ENCODE measurements at regions not wholly inside any gene's neighbourhood (a gene's known extent, or its start where the extent isn't known, plus 50 kb on each side); places are given as distances from the start of the nearest gene placed in this dataset.

- Histone ChIP-seq H3K36me3 (ENCODE audit: control insufficient read depth in 2 of 2, insufficient read depth in 2 of 2, low read length in 2 of 2) (no peaks in the 10 kb centered on the region), H3K4me1 (ENCODE audit: control insufficient read depth, insufficient read depth, low read length) (peaks cover 3% of the 10 kb centered on the region), H3K4me3 (ENCODE audit: low read length in 2 of 2) (no peak overlapping the region), H3K27ac (ENCODE audit: low read length) (no peak overlapping the region), H3K27me3 (ENCODE audit: control insufficient read depth in 1 of 2, insufficient read depth in 2 of 2, low read length in 2 of 2) (no peaks in the 10 kb centered on the region), H3K9ac (ENCODE audit: low read length in 2 of 2) (no peak overlapping the region), H3K9me3 (ENCODE audit: control insufficient read depth in 2 of 2, low read length in 2 of 2) (no peaks in the 10 kb centered on the region)
These were observed 133.4 kb upstream of the E2F8 start for GRCh38 chr11:19374151-19374569.

- Histone ChIP-seq H3K4me1 (ENCODE audit: control insufficient read depth, insufficient read depth, low read length) (peaks cover 3% of the 10 kb centered on the region), H3K9me3 (ENCODE audit: control insufficient read depth in 2 of 2, low read length in 2 of 2) (no peaks in the 10 kb centered on the region), H3K9ac (ENCODE audit: low read length in 2 of 2) (no peak overlapping the region), H3K36me3 (ENCODE audit: control insufficient read depth in 2 of 2, insufficient read depth in 2 of 2, low read length in 2 of 2) (no peaks in the 10 kb centered on the region), H3K27me3 (ENCODE audit: control insufficient read depth in 1 of 2, insufficient read depth in 2 of 2, low read length in 2 of 2) (no peaks in the 10 kb centered on the region), H3K4me3 (ENCODE audit: low read length in 2 of 2) (no peak overlapping the region), H3K27ac (ENCODE audit: low read length) (no peak overlapping the region)
These were observed 131.6 kb upstream of the E2F8 start for GRCh38 chr11:19372381-19372780.

- Histone ChIP-seq H3K9ac (ENCODE audit: low read length in 2 of 2) (no peak overlapping the region), H3K9me3 (ENCODE audit: control insufficient read depth in 2 of 2, low read length in 2 of 2) (no peaks in the 10 kb centered on the region), H3K27me3 (ENCODE audit: control insufficient read depth in 1 of 2, insufficient read depth in 2 of 2, low read length in 2 of 2) (no peaks in the 10 kb centered on the region), H3K27ac (ENCODE audit: low read length) (peak overlapping the region; percentile 18), H3K4me3 (ENCODE audit: low read length in 2 of 2) (no peak overlapping the region), H3K4me1 (ENCODE audit: control insufficient read depth, insufficient read depth, low read length) (peaks cover 3% of the 10 kb centered on the region), H3K36me3 (ENCODE audit: control insufficient read depth in 2 of 2, insufficient read depth in 2 of 2, low read length in 2 of 2) (no peaks in the 10 kb centered on the region)
These were observed 129.5 kb upstream of the E2F8 start for GRCh38 chr11:19370100-19370861.

- Histone ChIP-seq H3K9ac (ENCODE audit: low read length in 2 of 2) (no peak overlapping the region), H3K4me3 (ENCODE audit: low read length in 2 of 2) (no peak overlapping the region), H3K36me3 (ENCODE audit: control insufficient read depth in 2 of 2, insufficient read depth in 2 of 2, low read length in 2 of 2) (no peaks in the 10 kb centered on the region), H3K9me3 (ENCODE audit: control insufficient read depth in 2 of 2, low read length in 2 of 2) (no peaks in the 10 kb centered on the region), H3K4me1 (ENCODE audit: control insufficient read depth, insufficient read depth, low read length) (peaks cover 3% of the 10 kb centered on the region), H3K27me3 (ENCODE audit: control insufficient read depth in 1 of 2, insufficient read depth in 2 of 2, low read length in 2 of 2) (no peaks in the 10 kb centered on the region), H3K27ac (ENCODE audit: low read length) (no peak overlapping the region)
These were observed 128.1 kb upstream of the E2F8 start for GRCh38 chr11:19368726-19369375.

- H3K9me3 ChIP-seq (ENCODE audit: control insufficient read depth in 2 of 2, low read length in 2 of 2), result no peaks in the 10 kb centered on the region
- H3K27ac ChIP-seq (ENCODE audit: low read length), result no peak overlapping the region
- no peak overlapping the region for H3K9ac ChIP-seq (ENCODE audit: low read length in 2 of 2)
- no peaks in the 10 kb centered on the region for H3K36me3 ChIP-seq (ENCODE audit: control insufficient read depth in 2 of 2, insufficient read depth in 2 of 2, low read length in 2 of 2)
- no peaks in the 10 kb centered on the region for H3K27me3 ChIP-seq (ENCODE audit: control insufficient read depth in 1 of 2, insufficient read depth in 2 of 2, low read length in 2 of 2)
- H3K4me1 ChIP-seq (ENCODE audit: control insufficient read depth, insufficient read depth, low read length), result no peaks in the 10 kb centered on the region
- no peak overlapping the region for H3K4me3 ChIP-seq (ENCODE audit: low read length in 2 of 2)
These were observed 126.4 kb upstream of the E2F8 start for GRCh38 chr11:19366992-19367709.

- Histone ChIP-seq H3K4me1 (ENCODE audit: control insufficient read depth, insufficient read depth, low read length) (no peaks in the 10 kb centered on the region), H3K9me3 (ENCODE audit: control insufficient read depth in 2 of 2, low read length in 2 of 2) (no peaks in the 10 kb centered on the region), H3K9ac (ENCODE audit: low read length in 2 of 2) (no peak overlapping the region), H3K27me3 (ENCODE audit: control insufficient read depth in 1 of 2, insufficient read depth in 2 of 2, low read length in 2 of 2) (no peaks in the 10 kb centered on the region), H3K27ac (ENCODE audit: low read length) (no peak overlapping the region), H3K4me3 (ENCODE audit: low read length in 2 of 2) (no peak overlapping the region), H3K36me3 (ENCODE audit: control insufficient read depth in 2 of 2, insufficient read depth in 2 of 2, low read length in 2 of 2) (no peaks in the 10 kb centered on the region)
These were observed 125.1 kb upstream of the E2F8 start for GRCh38 chr11:19365743-19366410.

- H3K9ac ChIP-seq (ENCODE audit: low read length in 2 of 2), result no peak overlapping the region
- no peaks in the 10 kb centered on the region for H3K4me1 ChIP-seq (ENCODE audit: control insufficient read depth, insufficient read depth, low read length)
- H3K36me3 ChIP-seq (ENCODE audit: control insufficient read depth in 2 of 2, insufficient read depth in 2 of 2, low read length in 2 of 2), result no peaks in the 10 kb centered on the region
- H3K4me3 ChIP-seq (ENCODE audit: low read length in 2 of 2), result no peak overlapping the region
- H3K9me3 ChIP-seq (ENCODE audit: control insufficient read depth in 2 of 2, low read length in 2 of 2), result no peaks in the 10 kb centered on the region
- H3K27ac ChIP-seq (ENCODE audit: low read length), result no peak overlapping the region
- peaks cover 9 to 10% of the 10 kb centered on the region in 2 donors for H3K27me3 ChIP-seq (ENCODE audit: control insufficient read depth in 1 of 2, insufficient read depth in 2 of 2, low read length in 2 of 2)
These were observed 118.7 kb upstream of the E2F8 start for GRCh38 chr11:19359221-19360000.

GRCh38 chr11:19357943-19358342 is 117.2 kb upstream of the E2F8 start:
- Histone ChIP-seq H3K27ac (ENCODE audit: low read length) (no peak overlapping the region), H3K9me3 (ENCODE audit: control insufficient read depth in 2 of 2, low read length in 2 of 2) (no peaks in the 10 kb centered on the region), H3K36me3 (ENCODE audit: control insufficient read depth in 2 of 2, insufficient read depth in 2 of 2, low read length in 2 of 2) (no peaks in the 10 kb centered on the region), H3K4me3 (ENCODE audit: low read length in 2 of 2) (no peak overlapping the region), H3K27me3 (ENCODE audit: control insufficient read depth in 1 of 2, insufficient read depth in 2 of 2, low read length in 2 of 2) (peaks cover 10 to 11% of the 10 kb centered on the region in 2 donors), H3K4me1 (ENCODE audit: control insufficient read depth, insufficient read depth, low read length) (no peaks in the 10 kb centered on the region), H3K9ac (ENCODE audit: low read length in 2 of 2) (no peak overlapping the region)

- peaks cover 13 to 19% of the 10 kb centered on the region in 2 donors for H3K27me3 ChIP-seq (ENCODE audit: control insufficient read depth in 1 of 2, insufficient read depth in 2 of 2, low read length in 2 of 2)
- no peak overlapping the region for H3K9ac ChIP-seq (ENCODE audit: low read length in 2 of 2)
- H3K9me3 ChIP-seq (ENCODE audit: control insufficient read depth in 2 of 2, low read length in 2 of 2), result no peaks in the 10 kb centered on the region
- H3K36me3 ChIP-seq (ENCODE audit: control insufficient read depth in 2 of 2, insufficient read depth in 2 of 2, low read length in 2 of 2), result no peaks in the 10 kb centered on the region
- H3K27ac ChIP-seq (ENCODE audit: low read length), result no peak overlapping the region
- no peaks in the 10 kb centered on the region for H3K4me1 ChIP-seq (ENCODE audit: control insufficient read depth, insufficient read depth, low read length)
- H3K4me3 ChIP-seq (ENCODE audit: low read length in 2 of 2), result no peak overlapping the region
These were observed 114.9 kb upstream of the E2F8 start for GRCh38 chr11:19355601-19356000.

GRCh38 chr11:19353287-19353850 is 112.6 kb upstream of the E2F8 start:
- no peak overlapping the region for H3K4me3 ChIP-seq (ENCODE audit: low read length in 2 of 2)
- H3K9ac ChIP-seq (ENCODE audit: low read length in 2 of 2), result no peak overlapping the region
- H3K27ac ChIP-seq (ENCODE audit: low read length), result no peak overlapping the region
- H3K9me3 ChIP-seq (ENCODE audit: control insufficient read depth in 2 of 2, low read length in 2 of 2), result no peaks in the 10 kb centered on the region
- peaks cover 21 to 25% of the 10 kb centered on the region in 2 donors for H3K27me3 ChIP-seq (ENCODE audit: control insufficient read depth in 1 of 2, insufficient read depth in 2 of 2, low read length in 2 of 2)
- H3K4me1 ChIP-seq (ENCODE audit: control insufficient read depth, insufficient read depth, low read length), result no peaks in the 10 kb centered on the region
- no peaks in the 10 kb centered on the region for H3K36me3 ChIP-seq (ENCODE audit: control insufficient read depth in 2 of 2, insufficient read depth in 2 of 2, low read length in 2 of 2)
